GM12878 (cell line): ENCODE measurements at regions not wholly inside any gene's neighbourhood (a gene's known extent, or its start where the extent isn't known, plus 50 kb on each side); places are given as distances from the start of the nearest gene placed in this dataset.

ENCODE experiments used
- ATAC-seq: fragments of 200-7000 bp; cut with Tn5 transposase; 3 replicates; pipeline ENCODE4 v1.9.1; 2020; ENCODE audit warnings: mild to moderate bottlenecking, moderate library complexity
- BruUV-seq: library from RNA; stranded (reverse); fragments of 400-500 nt; replicated peaks from 2 replicates; lab custom pipeline; 2021; lab: Mats Ljungman, UMichigan
- CTCF ChIA-PET: fragments of 300-600 bp; sonication (Branson Sonifier 250); formaldehyde crosslinking; extraction: SDS; loops from one replicate; lab custom pipeline; 2021; ENCODE audit warnings: inconsistent platforms; lab: Yijun Ruan, JAX
- POLR2A ChIA-PET: fragments of 350-600 bp; formaldehyde crosslinking; extraction: SDS; loops from one replicate; lab custom pipeline; 2021; ENCODE audit warnings: inconsistent platforms; lab: Charles Lee
- RAD21 ChIA-PET: fragments of 300-600 bp; sonication (Branson Sonifier 250); formaldehyde crosslinking; loops from one replicate; lab custom pipeline; 2023; ENCODE audit warnings: antibody characterized with exemption; ENCODE audit not compliant: unreplicated experiment; lab: Charles Lee
- SMC1A ChIA-PET: fragments of 300-600 bp; sonication (Branson Sonifier 250); formaldehyde crosslinking; loops from one replicate; lab custom pipeline; 2023; ENCODE audit not compliant: unreplicated experiment, uncharacterized antibody; lab: Charles Lee
- DNase-seq: peaks from one replicate; pipeline ENCODE4 v3.0.0-alpha.2; 2011; ENCODE audit warnings: low read depth, low spot score
- FAIRE-seq: peaks from 3 replicates; lab custom pipeline; 2011; peaks lifted over from hg19 to GRCh38; lab: Jason Lieb, UNC
- H2AFZ ChIP-seq: 2 replicates; pipeline ENCODE4 v1.6.0; 2011; ENCODE audit warnings: low read depth, low read length, control low read depth; ENCODE audit not compliant: control insufficient read depth
- H3K27ac ChIP-seq: 2 replicates; pipeline ENCODE4 v1.5.1; 2011; ENCODE audit warnings: control low read depth; ENCODE audit not compliant: control insufficient read depth, insufficient read depth
- H3K27me3 ChIP-seq, 2 experiments: replicated peaks in 1 of 2; 2 replicates each; pipeline versions ENCODE4 v1.6.0 to v1.6.1; 2011; ENCODE audit warnings: low read length in 1 of 2; ENCODE audit not compliant: control insufficient read depth in 2 of 2, insufficient read depth in 2 of 2
- H3K36me3 ChIP-seq, 2 experiments: 2 replicates each; pipeline ENCODE4 v1.5.1; 2011; ENCODE audit warnings: low read length in 1 of 2; ENCODE audit not compliant: control insufficient read depth in 2 of 2, insufficient read depth in 2 of 2
- H3K4me1 ChIP-seq: 2 replicates; pipeline ENCODE4 v1.6.1; 2011; ENCODE audit warnings: mild to moderate bottlenecking, low read length, moderate library complexity, mixed read lengths; ENCODE audit not compliant: control insufficient read depth, insufficient read depth
- H3K4me2 ChIP-seq: 2 replicates; pipeline ENCODE4 v1.6.0; 2011; ENCODE audit warnings: control low read depth; ENCODE audit not compliant: control insufficient read depth, insufficient read depth
- H3K4me3 ChIP-seq: fragments of 200-600 bp; sonication (generic); 2 replicates; pipeline ENCODE4 v1.5.1; 2016
- H3K79me2 ChIP-seq: 2 replicates; pipeline ENCODE4 v1.6.0; 2011; ENCODE audit warnings: low read length; ENCODE audit not compliant: control insufficient read depth, insufficient read depth
- H3K9ac ChIP-seq: 2 replicates; pipeline ENCODE4 v1.8.0; 2011; ENCODE audit warnings: low read length, control low read depth, mixed read lengths; ENCODE audit not compliant: control insufficient read depth, insufficient read depth
- H3K9me3 ChIP-seq: replicated peaks from 3 replicates; pipeline ENCODE4 v1.5.1; 2011; ENCODE audit warnings: mild to moderate bottlenecking, low read length; ENCODE audit not compliant: control insufficient read depth, insufficient read depth
- H4K20me1 ChIP-seq: 2 replicates; pipeline ENCODE4 v1.6.0; 2011; ENCODE audit not compliant: control insufficient read depth, insufficient read depth
- RAD51 ChIP-seq: fragments of 450-650 bp; IDR thresholded peaks from 2 replicates; pipeline ENCODE4 v1.6.1; 2016; ENCODE audit warnings: moderate library complexity, mild to moderate bottlenecking, inconsistent platforms
- RCOR1 ChIP-seq: conservative IDR thresholded peaks from 2 replicates; pipeline ENCODE4 v1.6.1; 2012; ENCODE audit warnings: low read depth, low read length, improper control_type of control experiment
- TAF1 ChIP-seq: IDR thresholded peaks from 2 replicates; pipeline ENCODE4 v1.6.1; 2011; ENCODE audit warnings: mild to moderate bottlenecking, low read depth, low read length, borderline replicate concordance
- ZZZ3 ChIP-seq: IDR thresholded peaks from 2 replicates; pipeline ENCODE4 v1.6.1; 2011; ENCODE audit warnings: low read depth; ENCODE audit not compliant: control insufficient read depth, insufficient read length
- WGBS: methylation state at CpG from one replicate; pipeline ENCODE4 v1.1.6; 2016; ENCODE audit warnings: low lambda C conversion rate; ENCODE audit not compliant: insufficient replicate concordance, insufficient coverage; ENCODE audit errors: missing lambda C conversion rate; 5-methylcytosine and 5-hydroxymethylcytosine counted together
- in situ Hi-C: fragments of 300-500 bp; cut with MboI; formaldehyde crosslinking; loops from 9 replicates; pipeline ENCODE4 v1.14.3; 2018; ENCODE audit warnings: mixed read lengths
- intact Hi-C: fragments of 100-400 bp; cut with micrococcal nuclease; formaldehyde crosslinking; loops from one replicate; pipeline ENCODE4 v1.14.2; 2022; ENCODE audit not compliant: unreplicated experiment
- TF ChIP-seq, protein P1 (sequence below): IDR thresholded peaks from 2 replicates; pipeline ENCODE4 v1.6.1; 2011; ENCODE audit warnings: low read depth, low read length, improper control_type of control experiment, borderline replicate concordance
- TF ChIP-seq, protein P2 (sequence below): fragments of 450-650 bp; formaldehyde crosslinking; IDR thresholded peaks from 2 replicates; pipeline ENCODE4 v1.4.0; 2020; ENCODE audit warnings: mild to moderate bottlenecking, moderate library complexity

DNA sequence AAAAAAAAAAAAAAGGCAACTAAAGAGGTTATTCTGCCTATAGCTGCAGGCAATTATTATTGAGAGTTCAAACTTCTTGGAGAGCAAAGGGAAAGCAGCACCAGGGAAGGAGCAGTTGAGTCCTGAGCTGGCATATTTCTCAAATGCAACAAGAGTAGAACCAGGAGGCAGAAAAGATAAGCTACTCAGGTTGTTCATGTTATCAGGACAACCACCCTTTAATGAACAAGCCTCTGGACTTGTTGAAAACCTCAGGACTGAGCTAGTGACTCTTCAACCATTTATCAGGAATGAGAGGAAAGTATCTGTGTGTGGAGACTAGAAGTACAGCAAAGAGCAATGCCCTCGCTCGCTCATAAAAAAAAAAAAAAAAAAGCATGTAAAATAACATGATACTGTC lies 183.0 kb downstream of the KCTD12 start:
- no peaks in the 10 kb centered on the region for H4K20me1 ChIP-seq
- RAD21 ChIA-PET = no interaction called here
- no peak overlapping the region for H3K27ac ChIP-seq
- no peak overlapping the region for H3K9ac ChIP-seq
- H2AFZ ChIP-seq = no peak overlapping the region
- SMC1A ChIA-PET = interaction anchor here (0.6 kb wide), 1 partner anchor 37 kb away, joined by 3 read pairs; no protein-coding TSS in a partner anchor
- no peak overlapping the region for H3K4me3 ChIP-seq
- 86% methylated on average over 2 of the region's 2 CpGs for WGBS
- no peaks in the 10 kb centered on the region; a peak in 1 of 4 replicates for H3K27me3 ChIP-seq
- in situ Hi-C loops (no loop called here), intact Hi-C loops (no loop called here)
- no peaks in the 10 kb centered on the region for H3K4me1 ChIP-seq
- no peaks in the 10 kb centered on the region for H3K79me2 ChIP-seq
- DNase-seq = no peak
- H3K4me2 ChIP-seq = no peak overlapping the region
- TF ChIP-seq, protein P1, sequence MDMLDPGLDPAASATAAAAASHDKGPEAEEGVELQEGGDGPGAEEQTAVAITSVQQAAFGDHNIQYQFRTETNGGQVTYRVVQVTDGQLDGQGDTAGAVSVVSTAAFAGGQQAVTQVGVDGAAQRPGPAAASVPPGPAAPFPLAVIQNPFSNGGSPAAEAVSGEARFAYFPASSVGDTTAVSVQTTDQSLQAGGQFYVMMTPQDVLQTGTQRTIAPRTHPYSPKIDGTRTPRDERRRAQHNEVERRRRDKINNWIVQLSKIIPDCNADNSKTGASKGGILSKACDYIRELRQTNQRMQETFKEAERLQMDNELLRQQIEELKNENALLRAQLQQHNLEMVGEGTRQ = no peak
- no peak for TF ChIP-seq RCOR1
- no peak for TF ChIP-seq TAF1
- no peak for TF ChIP-seq RAD51
- TF ChIP-seq, protein P2, sequence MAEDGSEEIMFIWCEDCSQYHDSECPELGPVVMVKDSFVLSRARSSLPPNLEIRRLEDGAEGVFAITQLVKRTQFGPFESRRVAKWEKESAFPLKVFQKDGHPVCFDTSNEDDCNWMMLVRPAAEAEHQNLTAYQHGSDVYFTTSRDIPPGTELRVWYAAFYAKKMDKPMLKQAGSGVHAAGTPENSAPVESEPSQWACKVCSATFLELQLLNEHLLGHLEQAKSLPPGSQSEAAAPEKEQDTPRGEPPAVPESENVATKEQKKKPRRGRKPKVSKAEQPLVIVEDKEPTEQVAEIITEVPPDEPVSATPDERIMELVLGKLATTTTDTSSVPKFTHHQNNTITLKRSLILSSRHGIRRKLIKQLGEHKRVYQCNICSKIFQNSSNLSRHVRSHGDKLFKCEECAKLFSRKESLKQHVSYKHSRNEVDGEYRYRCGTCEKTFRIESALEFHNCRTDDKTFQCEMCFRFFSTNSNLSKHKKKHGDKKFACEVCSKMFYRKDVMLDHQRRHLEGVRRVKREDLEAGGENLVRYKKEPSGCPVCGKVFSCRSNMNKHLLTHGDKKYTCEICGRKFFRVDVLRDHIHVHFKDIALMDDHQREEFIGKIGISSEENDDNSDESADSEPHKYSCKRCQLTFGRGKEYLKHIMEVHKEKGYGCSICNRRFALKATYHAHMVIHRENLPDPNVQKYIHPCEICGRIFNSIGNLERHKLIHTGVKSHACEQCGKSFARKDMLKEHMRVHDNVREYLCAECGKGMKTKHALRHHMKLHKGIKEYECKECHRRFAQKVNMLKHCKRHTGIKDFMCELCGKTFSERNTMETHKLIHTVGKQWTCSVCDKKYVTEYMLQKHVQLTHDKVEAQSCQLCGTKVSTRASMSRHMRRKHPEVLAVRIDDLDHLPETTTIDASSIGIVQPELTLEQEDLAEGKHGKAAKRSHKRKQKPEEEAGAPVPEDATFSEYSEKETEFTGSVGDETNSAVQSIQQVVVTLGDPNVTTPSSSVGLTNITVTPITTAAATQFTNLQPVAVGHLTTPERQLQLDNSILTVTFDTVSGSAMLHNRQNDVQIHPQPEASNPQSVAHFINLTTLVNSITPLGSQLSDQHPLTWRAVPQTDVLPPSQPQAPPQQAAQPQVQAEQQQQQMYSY (CRISPR knock-in tag) = no peak
- TF ChIP-seq ZZZ3 = no peak
- CTCF ChIA-PET = interaction anchor here (0.6 to 1.1 kb wide), 2 partner anchors 25 to 185 kb away, joined by 3 to 4 read pairs; no protein-coding TSS in a partner anchor
- no peaks in the 10 kb centered on the region for H3K36me3 ChIP-seq
- BruUV-seq = no TSS peak
- ATAC-seq = no peak
- FAIRE-seq = no peak
- H3K9me3 ChIP-seq = no peaks in the 10 kb centered on the region
- POLR2A ChIA-PET = no interaction called here
